Right cardiac atrium (tissue), 5 donors: ENCODE measurements at regions not wholly inside any gene's neighbourhood (a gene's known extent, or its start where the extent isn't known, plus 50 kb on each side); places are given as distances from the start of the nearest gene placed in this dataset.

Experiments used
- ATAC-seq, 2 donors: fragments of 200-7000 bp; cut with Tn5 transposase; one replicate each; pipeline versions ENCODE4 v1.8.0 to v1.9.1; 2020; ENCODE audit warnings: moderate library complexity in 2 of 2, mild to moderate bottlenecking in 1 of 2
- DNase-seq, 3 donors: peaks; one replicate each; pipeline ENCODE4 v3.0.0-alpha.2; 2020
- H3K27ac ChIP-seq: one replicate; pipeline ENCODE4 v1.5.1; 2013; ENCODE audit warnings: mild to moderate bottlenecking, low read length, control low read depth, moderate library complexity
- H3K27me3 ChIP-seq: one replicate; pipeline ENCODE4 v1.6.1; 2013; ENCODE audit not compliant: control insufficient read depth, insufficient read depth
- H3K4me1 ChIP-seq: one replicate; pipeline ENCODE4 v1.6.1; 2013; ENCODE audit warnings: low read length; ENCODE audit not compliant: control insufficient read depth, insufficient read depth
- H3K4me3 ChIP-seq: one replicate; pipeline ENCODE4 v1.5.1; 2013; ENCODE audit warnings: low read length, control low read depth
- H3K9me3 ChIP-seq: one replicate; pipeline ENCODE4 v1.6.1; 2013; ENCODE audit warnings: low read length; ENCODE audit not compliant: control insufficient read depth
- WGBS: extraction: QIAGEN DNeasy Blood & Tissue Kit; methylation state at CpG from one replicate; pipeline ENCODE4 v1.1.7; 2013; 5-methylcytosine and 5-hydroxymethylcytosine counted together
- intact Hi-C, 4 donors: fragments of 100-400 bp; cut with DNase I; formaldehyde crosslinking; loops; one replicate each; pipeline versions ENCODE4 v1.11.0 to v1.14.0; 2022 to 2023
- donor health status: healthy with polysubstance abuse.
- donor health status: DM: no; HTN: yes; CAD: no.
- donor health status: DM: no; HTN: no; CAD: no.
- donor health status: DM: no; HTN: yes; CAD: no; lungs with severe emphysema.
- donor health status: DM: yes; HTN: yes; CAD: no.

DNA sequence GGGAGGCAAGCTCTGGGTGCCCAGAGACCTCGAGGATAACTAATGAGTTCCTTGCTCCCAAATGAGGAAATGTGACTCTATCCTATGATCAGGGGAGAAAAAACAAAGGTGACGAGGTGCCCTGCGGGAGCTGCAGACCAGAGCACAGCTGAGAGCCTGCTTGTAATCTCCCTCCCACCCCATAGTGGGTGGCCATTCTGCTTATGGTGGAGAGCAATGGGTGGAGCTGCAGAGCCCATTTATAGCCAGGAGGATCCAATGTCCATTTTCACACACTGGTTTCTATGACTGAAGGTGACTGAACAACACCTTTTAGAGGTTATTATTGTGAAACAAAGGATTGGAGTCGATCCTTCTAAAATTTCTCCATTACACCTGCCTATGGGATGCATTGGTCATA is 153.3 kb downstream of the COL6A3 start:
- Histone ChIP-seq H3K4me3 (no peak overlapping the region), H3K27me3 (no peaks in the 10 kb centered on the region), H3K9me3 (no peaks in the 10 kb centered on the region), H3K27ac (no peak overlapping the region), H3K4me1 (no peaks in the 10 kb centered on the region)
- 89% methylated on average over 4 of the region's 4 CpGs for WGBS
- DNase-seq = no peak
- ATAC-seq = no peak
- intact Hi-C loops = no loop called here

DNA sequence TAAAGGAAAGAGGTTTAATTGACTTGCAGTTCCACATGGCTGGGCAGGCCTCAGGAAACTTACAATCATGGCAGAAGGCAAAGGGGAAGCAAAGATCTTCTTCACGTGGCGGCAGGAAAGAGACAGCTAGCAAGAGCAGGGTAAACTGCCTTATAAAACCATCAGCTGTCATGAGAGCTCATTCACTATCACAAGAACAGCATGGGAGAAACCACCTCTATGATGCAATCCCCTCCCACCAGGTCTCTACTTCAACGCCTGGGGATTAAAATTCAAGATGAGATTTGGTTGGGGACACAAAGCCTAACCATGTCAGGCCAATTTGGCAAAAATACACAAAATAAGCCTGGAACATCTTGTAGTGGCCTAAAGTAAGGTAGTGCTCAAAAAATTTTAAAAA is 152.6 kb downstream of the COL6A3 start:
- no peak overlapping the region for H3K4me3 ChIP-seq
- no peaks in the 10 kb centered on the region for H3K4me1 ChIP-seq
- no peak for DNase-seq
- intact Hi-C loops = no loop called here
- no peaks in the 10 kb centered on the region for H3K27me3 ChIP-seq
- H3K27ac ChIP-seq = no peak overlapping the region
- ATAC-seq = no peak
- H3K9me3 ChIP-seq = no peaks in the 10 kb centered on the region
- WGBS = 89% methylated on average over 3 of the region's 3 CpGs

DNA sequence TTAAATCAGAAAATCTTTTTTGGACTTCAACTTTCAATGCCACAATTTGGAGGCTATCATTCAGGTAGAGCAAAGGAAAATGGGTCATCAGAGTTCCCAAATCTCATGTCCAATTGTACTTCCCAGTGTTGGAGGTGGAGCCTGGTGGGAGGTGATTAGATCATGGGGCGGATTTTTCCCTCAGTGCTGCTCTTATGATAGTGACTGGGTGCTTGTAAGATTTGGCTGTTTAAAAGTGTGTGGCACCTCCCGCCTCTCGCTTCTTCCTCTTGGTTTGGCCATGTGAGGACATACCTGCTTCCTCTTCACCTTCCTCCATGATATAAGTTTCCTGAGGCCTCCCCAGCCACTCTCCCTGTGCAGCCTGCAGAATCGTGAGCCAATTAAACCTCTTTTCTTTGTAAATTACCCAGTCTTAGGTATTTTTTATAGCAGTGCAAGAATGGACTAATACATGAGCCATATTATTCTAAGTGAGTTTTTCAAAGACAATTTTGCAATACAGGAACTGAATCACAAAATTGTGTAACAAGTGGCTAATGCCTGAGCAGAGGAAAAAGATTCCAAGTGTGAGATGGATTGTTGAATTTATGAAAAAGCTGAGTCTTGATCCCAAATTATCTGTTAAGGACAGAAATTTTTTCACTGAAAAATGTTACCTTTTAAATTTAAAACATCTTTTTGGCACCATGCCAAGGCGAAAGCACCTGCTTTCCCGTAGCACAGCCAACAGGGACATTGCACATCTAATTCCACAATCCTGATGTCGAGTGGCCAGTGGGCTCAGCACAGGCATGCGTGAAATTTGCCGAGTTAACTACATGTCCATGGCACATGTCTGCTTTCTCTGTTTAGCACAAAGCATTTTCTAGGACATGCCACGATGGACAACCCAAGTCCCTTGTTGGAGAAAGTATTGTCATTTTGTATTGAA is 150.9 kb downstream of the COL6A3 start:
- intact Hi-C loops = no loop called here
- Histone ChIP-seq H3K27ac (peak overlapping the region; percentile 67), H3K4me3 (no peak overlapping the region), H3K27me3 (no peaks in the 10 kb centered on the region), H3K9me3 (no peaks in the 10 kb centered on the region), H3K4me1 (no peaks in the 10 kb centered on the region)
- WGBS = 84% methylated on average over 10 of the region's 10 CpGs
- DNase-seq (peak in 1 of 3 donors; percentile 47), ATAC-seq (peak; percentile 49 to 75)

DNA sequence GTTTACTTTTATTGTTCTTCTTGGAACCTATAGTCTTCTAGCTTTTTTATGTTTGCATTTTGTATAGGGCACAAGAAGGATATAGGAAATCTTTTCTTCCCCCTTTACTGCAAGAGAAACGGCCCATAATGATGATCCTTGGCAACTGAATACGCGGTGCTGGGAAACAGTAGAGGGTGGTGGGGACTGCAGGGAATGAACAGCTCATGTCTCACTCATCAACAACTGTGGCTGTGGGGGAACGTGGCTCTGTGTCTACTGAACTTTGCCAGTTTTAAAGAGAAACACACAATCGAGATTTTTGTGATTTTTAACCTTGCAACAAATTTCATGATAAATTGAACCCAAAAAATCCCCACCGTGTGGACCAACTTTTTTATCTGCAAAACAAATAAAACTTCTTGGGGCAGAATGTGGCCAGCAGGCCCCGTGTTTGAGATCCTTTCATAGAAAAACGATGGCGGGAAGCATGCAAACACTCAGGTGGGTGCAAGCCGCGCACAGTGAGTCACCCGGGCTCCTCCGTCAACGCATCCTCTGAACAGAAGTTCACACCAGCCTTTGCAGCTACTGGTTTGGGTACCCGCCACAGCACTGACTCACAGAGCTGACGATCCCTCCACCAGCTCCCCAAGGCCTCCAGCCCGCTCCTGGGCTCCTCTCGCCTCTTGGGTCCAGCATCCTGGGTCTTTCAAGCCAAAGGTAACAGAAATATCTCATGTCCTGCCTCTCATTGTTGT is 149.3 kb downstream of the COL6A3 start:
- no peaks in the 10 kb centered on the region for H3K9me3 ChIP-seq
- no peaks in the 10 kb centered on the region for H3K4me1 ChIP-seq
- WGBS = 80% methylated on average over 18 of the region's 18 CpGs
- intact Hi-C loops = no loop called here
- ATAC-seq = peak in 1 of 2 donors; percentile 33
- no peaks in the 10 kb centered on the region for H3K27me3 ChIP-seq
- no peak overlapping the region for H3K4me3 ChIP-seq
- peak in 2 of 3 donors; percentile 58 to 60 for DNase-seq
- no peak overlapping the region for H3K27ac ChIP-seq

DNA sequence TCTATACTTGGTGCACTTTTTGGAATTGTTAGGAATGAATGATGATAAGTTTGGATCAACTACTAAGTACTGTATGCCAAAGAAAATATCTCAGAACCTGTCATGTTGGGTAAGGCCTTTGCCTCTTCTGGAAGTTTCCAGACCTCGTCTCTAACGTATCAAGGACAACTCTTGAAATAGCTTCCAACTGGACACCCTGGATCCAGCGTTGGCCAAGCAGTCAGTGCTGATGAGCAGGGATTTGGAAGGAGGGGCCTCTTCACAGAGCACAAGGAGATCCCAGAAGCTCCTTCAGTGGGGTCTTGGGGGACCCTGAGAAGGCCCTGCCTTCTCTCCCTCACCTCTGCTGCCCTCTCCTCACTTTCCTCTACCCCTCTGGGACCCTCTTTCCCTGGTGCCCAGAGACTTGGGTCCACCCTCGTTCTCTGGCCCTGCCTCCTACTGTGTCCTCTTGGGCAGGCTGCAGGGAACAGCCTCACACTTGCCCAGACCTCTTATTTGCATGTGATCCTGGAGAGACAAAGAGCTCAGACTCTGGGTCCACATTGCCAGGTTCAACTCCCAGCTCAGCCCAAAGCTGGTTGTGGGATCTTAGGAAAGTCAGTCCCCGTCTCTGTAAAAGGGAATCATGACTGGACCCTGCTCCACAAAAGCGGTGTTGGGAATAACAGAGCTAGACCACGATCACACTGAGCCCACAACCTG is 145.8 kb downstream of the COL6A3 start:
- no peaks in the 10 kb centered on the region for H3K27me3 ChIP-seq
- H3K4me3 ChIP-seq = no peak overlapping the region
- peak; percentile 56 to 66 for ATAC-seq
- intact Hi-C loops = no loop called here
- H3K4me1 ChIP-seq = no peaks in the 10 kb centered on the region
- H3K9me3 ChIP-seq = no peaks in the 10 kb centered on the region
- peak in 2 of 3 donors; percentile 39 to 61 for DNase-seq
- 66% methylated on average over 7 of the region's 7 CpGs for WGBS
- peak overlapping the region; percentile 42 for H3K27ac ChIP-seq

DNA sequence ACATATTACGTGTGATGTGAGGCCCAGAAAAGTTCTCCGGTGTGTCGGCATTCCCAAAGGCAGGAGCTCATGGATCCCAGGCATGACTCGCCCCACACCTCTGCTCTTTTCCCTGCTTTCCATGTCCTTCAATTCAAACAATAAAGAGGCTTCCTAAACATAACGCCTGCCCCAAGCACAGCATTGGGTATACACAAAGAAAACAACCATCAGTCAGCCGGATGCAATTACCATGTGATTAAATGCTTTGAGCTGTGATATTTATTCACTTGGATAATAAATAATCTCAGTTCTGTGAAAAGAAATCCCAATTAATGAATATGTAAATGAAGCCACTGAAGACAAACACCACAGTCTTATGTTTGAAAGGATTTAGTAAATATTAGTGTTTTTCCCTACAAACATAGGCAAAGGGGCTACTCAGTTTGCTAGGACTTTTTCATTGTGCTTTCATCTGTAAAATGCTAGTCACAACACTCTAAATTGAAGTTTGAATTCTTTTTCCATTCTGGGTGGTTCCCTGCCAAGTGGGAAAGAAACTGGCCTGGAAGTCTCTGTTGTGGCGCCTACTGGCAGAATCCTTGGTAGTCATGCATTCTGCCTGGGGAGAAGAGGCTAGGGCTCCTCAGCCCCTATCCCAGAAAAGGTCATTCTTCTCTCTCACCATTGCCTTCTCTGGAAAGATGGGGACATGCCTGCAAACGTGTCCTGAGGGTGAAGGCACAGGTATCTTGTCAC is 144.7 kb downstream of the COL6A3 start:
- Histone ChIP-seq H3K27ac (no peak overlapping the region), H3K27me3 (no peaks in the 10 kb centered on the region), H3K4me3 (no peak overlapping the region), H3K4me1 (no peaks in the 10 kb centered on the region), H3K9me3 (no peaks in the 10 kb centered on the region)
- intact Hi-C loops = no loop called here
- 87% methylated on average over 8 of the region's 8 CpGs for WGBS
- ATAC-seq = no peak
- no peak for DNase-seq

DNA sequence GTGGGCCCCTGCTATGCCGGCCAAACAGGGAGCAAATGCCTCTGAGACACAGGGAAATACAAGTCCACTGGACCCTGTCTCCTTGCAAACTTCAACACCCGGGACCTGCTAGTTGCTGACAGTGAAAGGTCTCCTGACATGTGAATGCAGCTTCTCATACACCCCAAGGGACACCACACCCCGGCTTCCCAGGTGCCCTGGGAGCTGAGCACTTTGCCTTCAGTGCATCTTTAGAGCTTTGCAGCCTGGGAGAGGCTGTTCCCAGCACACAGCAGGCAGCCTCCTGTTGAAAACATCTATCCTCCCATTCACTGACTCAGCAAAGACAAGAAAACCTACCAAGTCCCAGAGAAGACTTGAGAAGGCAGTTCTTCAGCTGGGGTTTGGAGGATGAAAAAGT is 143.4 kb downstream of the COL6A3 start:
- WGBS = 54% methylated on average over 3 of the region's 3 CpGs
- peak in 1 of 2 donors; percentile 36 for ATAC-seq
- H3K27ac ChIP-seq = no peak overlapping the region

DNA sequence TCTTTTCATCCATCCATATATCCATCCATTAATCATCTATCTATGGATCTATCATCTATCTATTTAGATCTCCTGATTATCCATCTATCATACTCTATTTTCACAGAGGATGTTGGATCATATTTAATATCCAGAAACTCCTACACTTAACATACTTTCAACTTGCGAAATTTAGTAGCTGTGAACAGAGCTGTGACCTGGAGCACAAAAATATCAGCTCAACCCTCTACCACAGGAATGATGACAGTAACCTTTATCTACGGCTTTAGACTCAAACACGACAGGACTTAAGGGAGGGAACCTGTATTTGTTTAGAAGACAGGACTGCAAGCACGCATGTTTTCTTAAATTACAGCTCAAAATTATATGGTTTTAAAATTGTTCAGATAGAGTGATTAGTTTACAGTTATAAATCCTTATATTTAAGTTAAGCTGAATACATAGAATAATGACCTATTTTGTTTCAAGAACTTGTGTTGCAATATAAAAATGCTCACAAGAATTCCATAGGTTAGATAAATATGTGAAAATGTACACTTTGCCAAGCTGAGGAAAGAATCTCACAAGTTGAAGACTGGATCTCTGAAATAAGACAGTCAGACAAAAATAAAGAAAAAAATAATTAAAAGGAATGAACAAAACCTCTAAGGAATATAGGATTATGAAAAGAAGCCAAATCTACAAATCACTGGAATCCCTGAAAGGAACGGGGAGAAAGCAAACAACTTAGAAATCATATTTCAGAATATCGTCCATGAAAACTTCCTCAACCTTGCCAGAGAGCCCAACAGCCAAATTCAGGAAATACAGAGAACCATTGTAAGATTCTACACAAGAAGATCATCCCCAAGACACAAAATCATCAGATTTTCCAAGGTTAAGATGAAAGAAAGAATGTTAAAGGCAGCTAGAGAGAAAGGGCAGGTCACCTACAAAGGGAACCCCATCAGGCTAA is 142.0 kb downstream of the COL6A3 start:
- WGBS = 78% methylated on average over 6 of the region's 6 CpGs
- no peak for DNase-seq
- H3K4me3 ChIP-seq = no peak overlapping the region
- no peaks in the 10 kb centered on the region for H3K4me1 ChIP-seq
- no peak overlapping the region for H3K27ac ChIP-seq
- no peaks in the 10 kb centered on the region for H3K27me3 ChIP-seq
- intact Hi-C loops = no loop called here
- ATAC-seq = no peak
- no peaks in the 10 kb centered on the region for H3K9me3 ChIP-seq

More for the DNA sequence above, 143.4 kb downstream of the COL6A3 start:
- Histone ChIP-seq H3K4me3 (no peak overlapping the region), H3K27me3 (no peaks in the 10 kb centered on the region), H3K9me3 (no peaks in the 10 kb centered on the region), H3K4me1 (no peaks in the 10 kb centered on the region)
- peak in 1 of 3 donors; percentile 60 for DNase-seq
- intact Hi-C loops = no loop called here
